Mesothelial cell of epicardium (in vitro differentiated cells): ENCODE measurements at regions not wholly inside any gene's neighbourhood (a gene's known extent, or its start where the extent isn't known, plus 50 kb on each side); places are given as distances from the start of the nearest gene placed in this dataset.

Experiments
- DNase-seq, 2 experiments: peaks; one replicate each; pipeline ENCODE4 v3.0.0; 2021; ENCODE audit warnings: low spot score in 2 of 2; ENCODE audit not compliant: unreplicated experiment in 2 of 2
- H3K27ac Mint-ChIP-seq: 2 replicates; pipeline ENCODE4 v1.8.0; 2021; ENCODE audit warnings: mixed read lengths
- H3K27me3 Mint-ChIP-seq: 2 replicates; pipeline ENCODE4 v1.8.0; 2021; ENCODE audit warnings: low read depth, mixed read lengths
- H3K36me3 Mint-ChIP-seq: 2 replicates; pipeline ENCODE4 v1.8.0; 2021; ENCODE audit warnings: mixed read lengths
- H3K4me1 Mint-ChIP-seq: 2 replicates; pipeline ENCODE4 v1.8.0; 2021; ENCODE audit warnings: mixed read lengths
- H3K4me3 Mint-ChIP-seq: 2 replicates; pipeline ENCODE4 v1.8.0; 2021; ENCODE audit warnings: mild to moderate bottlenecking, moderate library complexity, mixed read lengths
- H3K9me3 Mint-ChIP-seq: 2 replicates; pipeline ENCODE4 v1.8.0; 2021; ENCODE audit warnings: mixed read lengths
- CTCF ChIP-seq: fragments of 200-600 bp; sonication (generic); IDR thresholded peaks from one replicate; pipeline ENCODE4 v1.5.0; 2021; ENCODE audit warnings: antibody characterized with exemption; ENCODE audit not compliant: unreplicated experiment

GRCh38 chr12:19683178-19683927 lies 244.1 kb downstream of the AEBP2 start:
- no peak for TF ChIP-seq CTCF
- DNase-seq: no peak
- no peak overlapping the region for H3K4me3 Mint-ChIP-seq

GRCh38 chr12:19687371-19687770 lies 248.1 kb downstream of the AEBP2 start:
- no peak overlapping the region for H3K27ac Mint-ChIP-seq
- DNase-seq: no peak

More at GRCh38 chr12:19683178-19683927, 244.1 kb downstream of the AEBP2 start:
- H3K27me3 Mint-ChIP-seq: no peaks in the 10 kb centered on the region
- no peak overlapping the region for H3K27ac Mint-ChIP-seq
- peaks cover 4% of the 10 kb centered on the region for H3K4me1 Mint-ChIP-seq
- peaks cover 9% of the 10 kb centered on the region for H3K36me3 Mint-ChIP-seq
- peaks cover 21% of the 10 kb centered on the region for H3K9me3 Mint-ChIP-seq

GRCh38 chr12:19688532-19688931 lies 249.2 kb downstream of the AEBP2 start:
- no peaks in the 10 kb centered on the region for H3K4me1 Mint-ChIP-seq
- H3K4me3 Mint-ChIP-seq: no peak overlapping the region
- H3K36me3 Mint-ChIP-seq: no peaks in the 10 kb centered on the region
- TF ChIP-seq CTCF: no peak
- H3K27ac Mint-ChIP-seq: no peak overlapping the region
- no peaks in the 10 kb centered on the region for H3K27me3 Mint-ChIP-seq
- H3K9me3 Mint-ChIP-seq: peaks cover 13% of the 10 kb centered on the region
- DNase-seq: no peak

More at GRCh38 chr12:19687371-19687770, 248.1 kb downstream of the AEBP2 start:
- Mint-ChIP-seq H3K4me3 (no peak overlapping the region), H3K27me3 (no peaks in the 10 kb centered on the region), H3K4me1 (peaks cover 2% of the 10 kb centered on the region), H3K36me3 (no peaks in the 10 kb centered on the region), H3K9me3 (peaks cover 5% of the 10 kb centered on the region)
- TF ChIP-seq CTCF: no peak

- H3K4me1 Mint-ChIP-seq: no peaks in the 10 kb centered on the region
- H3K9me3 Mint-ChIP-seq: peaks cover 13% of the 10 kb centered on the region
- no peaks in the 10 kb centered on the region for H3K27me3 Mint-ChIP-seq
- no peak overlapping the region for H3K27ac Mint-ChIP-seq
- H3K36me3 Mint-ChIP-seq: no peaks in the 10 kb centered on the region
- H3K4me3 Mint-ChIP-seq: no peak overlapping the region
- DNase-seq: no peak
- TF ChIP-seq CTCF: no peak
These were observed 249.9 kb downstream of the AEBP2 start for GRCh38 chr12:19689226-19689625.

GRCh38 chr12:19689801-19690472 lies 250.6 kb downstream of the AEBP2 start:
- H3K27me3 Mint-ChIP-seq: no peaks in the 10 kb centered on the region
- H3K4me3 Mint-ChIP-seq: no peak overlapping the region
- H3K9me3 Mint-ChIP-seq: peaks cover 13% of the 10 kb centered on the region
- no peaks in the 10 kb centered on the region for H3K36me3 Mint-ChIP-seq
- H3K4me1 Mint-ChIP-seq: peaks cover 4% of the 10 kb centered on the region
- no peak for TF ChIP-seq CTCF
- DNase-seq: no peak
- H3K27ac Mint-ChIP-seq: no peak overlapping the region
